ENCODE measurements at regions not wholly inside any gene's neighbourhood (a gene's known extent, or its start where the extent isn't known, plus 50 kb on each side); places are given as distances from the start of the nearest gene placed in this dataset.
"Not testable (repeated sequence)": the region's sequence is repeated elsewhere in the genome, so short reads cannot be mapped to it uniquely, and the experiment has no call there.

GRCh38 chr2:224650815-224651439, 65.2 kb downstream of the CCDC195 start:
- DNase-seq = peak; percentile 38 to 72 (median 57)

- not testable (repeated sequence) for DNase-seq
Measured at GRCh38 chr2:224647684-224648083, 62.5 kb upstream of the CUL3 start.

GRCh38 chr2:224646242-224646846, 61.2 kb upstream of the CUL3 start:
- peak in 1 of 3 donors; percentile 15 for DNase-seq

- no peak for DNase-seq
Measured at GRCh38 chr2:224645722-224646121, 60.6 kb upstream of the CUL3 start.

- no peak for DNase-seq
Measured at GRCh38 chr2:224640679-224641078, 55.5 kb upstream of the CUL3 start.

GRCh38 chr2:224638301-224638823, 53.2 kb upstream of the CUL3 start:
- DNase-seq = no peak

Data from muscle of back (tissue), 3 donors.